ENCODE measurements at regions not wholly inside any gene's neighbourhood (a gene's known extent, or its start where the extent isn't known, plus 50 kb on each side); places are given as distances from the start of the nearest gene placed in this dataset.

- TF ChIP-seq CTCF (IDR thresholded peaks at IDR 0.05) (no peak), POLR2A (IDR thresholded peaks at IDR 0.05) (no peak)
Observed at GRCh38 chr4:73685052-73685451, 55.3 kb upstream of the CXCL8 start.

All from testis (tissue), 2 donors.